Mucosa of stomach (tissue), 1 donor: ENCODE measurements at regions not wholly inside any gene's neighbourhood (a gene's known extent, or its start where the extent isn't known, plus 50 kb on each side); places are given as distances from the start of the nearest gene placed in this dataset.
"Not testable (repeated sequence)": the region's sequence is repeated elsewhere in the genome, so short reads cannot be mapped to it uniquely, and the experiment has no call there.

Experiments
- H3K27me3 ChIP-seq: one replicate; pipeline ENCODE4 v1.7.0; 2013; ENCODE audit warnings: mild to moderate bottlenecking, low read length; ENCODE audit not compliant: control insufficient read depth, insufficient read depth
- H3K36me3 ChIP-seq: one replicate; pipeline ENCODE4 v1.7.0; 2013; ENCODE audit warnings: low read length; ENCODE audit not compliant: control insufficient read depth, insufficient read depth
- H3K4me1 ChIP-seq: one replicate; pipeline ENCODE4 v1.7.0; 2013; ENCODE audit warnings: mild to moderate bottlenecking, low read length; ENCODE audit not compliant: control insufficient read depth, insufficient read depth
- H3K4me3 ChIP-seq: one replicate; pipeline ENCODE4 v1.7.0; 2013; ENCODE audit warnings: low read length
- H3K9ac ChIP-seq: one replicate; pipeline ENCODE4 v1.7.0; 2013; ENCODE audit warnings: mild to moderate bottlenecking, low read length, moderate library complexity
- H3K9me3 ChIP-seq: one replicate; pipeline ENCODE4 v1.7.0; 2013; ENCODE audit warnings: mild to moderate bottlenecking, low read length, moderate library complexity; ENCODE audit not compliant: control insufficient read depth
- donor health status: Pancreatic carcinoma.

GRCh38 chr11:130526846-130527245 is 78.4 kb downstream of the ADAMTS15 start:
- no peaks in the 10 kb centered on the region for H3K36me3 ChIP-seq

GRCh38 chr11:130527636-130528297 is 79.3 kb downstream of the ADAMTS15 start:
- Histone ChIP-seq H3K27me3 (no peaks in the 10 kb centered on the region), H3K4me1 (peaks cover 39% of the 10 kb centered on the region), H3K9me3 (no peaks in the 10 kb centered on the region)

More at GRCh38 chr11:130526846-130527245, 78.4 kb downstream of the ADAMTS15 start:
- Histone ChIP-seq H3K9me3 (no peaks in the 10 kb centered on the region), H3K4me1 (peaks cover 44% of the 10 kb centered on the region), H3K4me3 (no peak overlapping the region), H3K9ac (no peak overlapping the region), H3K27me3 (no peaks in the 10 kb centered on the region)

GRCh38 chr11:130528298-130529261 is 80.1 kb downstream of the ADAMTS15 start:
- Histone ChIP-seq H3K9ac (no peak overlapping the region), H3K4me1 (peaks cover 39% of the 10 kb centered on the region), H3K9me3 (no peaks in the 10 kb centered on the region), H3K36me3 (no peaks in the 10 kb centered on the region), H3K27me3 (no peaks in the 10 kb centered on the region), H3K4me3 (no peak overlapping the region)

More at GRCh38 chr11:130527636-130528297, 79.3 kb downstream of the ADAMTS15 start:
- no peaks in the 10 kb centered on the region for H3K36me3 ChIP-seq
- no peak overlapping the region for H3K4me3 ChIP-seq
- no peak overlapping the region for H3K9ac ChIP-seq

- Histone ChIP-seq H3K4me3 (no peak overlapping the region), H3K9ac (no peak overlapping the region), H3K27me3 (no peaks in the 10 kb centered on the region), H3K9me3 (no peaks in the 10 kb centered on the region), H3K4me1 (peaks cover 41% of the 10 kb centered on the region), H3K36me3 (no peaks in the 10 kb centered on the region)
Observed at GRCh38 chr11:130529366-130529765, 80.9 kb downstream of the ADAMTS15 start.

- no peak overlapping the region for H3K9ac ChIP-seq
- H3K4me3 ChIP-seq, result no peak overlapping the region
- no peaks in the 10 kb centered on the region for H3K9me3 ChIP-seq
- no peaks in the 10 kb centered on the region for H3K36me3 ChIP-seq
- H3K4me1 ChIP-seq, result peaks cover 46% of the 10 kb centered on the region
- no peaks in the 10 kb centered on the region for H3K27me3 ChIP-seq
Observed at GRCh38 chr11:130531061-130531460, 82.6 kb downstream of the ADAMTS15 start.

GRCh38 chr11:130533113-130533798 is 84.8 kb downstream of the ADAMTS15 start:
- H3K4me1 ChIP-seq, result peaks cover 37% of the 10 kb centered on the region
- H3K27me3 ChIP-seq, result no peaks in the 10 kb centered on the region
- no peak overlapping the region for H3K4me3 ChIP-seq
- no peak overlapping the region for H3K9ac ChIP-seq
- H3K9me3 ChIP-seq, result no peaks in the 10 kb centered on the region
- H3K36me3 ChIP-seq, result no peaks in the 10 kb centered on the region

- H3K9ac ChIP-seq, result no peak overlapping the region
- H3K9me3 ChIP-seq, result no peaks in the 10 kb centered on the region
- H3K4me3 ChIP-seq, result no peak overlapping the region
- no peaks in the 10 kb centered on the region for H3K27me3 ChIP-seq
- H3K4me1 ChIP-seq, result peaks cover 33% of the 10 kb centered on the region
- no peaks in the 10 kb centered on the region for H3K36me3 ChIP-seq
Observed at GRCh38 chr11:130533871-130534270, 85.4 kb downstream of the ADAMTS15 start.

- Histone ChIP-seq H3K9ac (no peak overlapping the region), H3K36me3 (no peaks in the 10 kb centered on the region), H3K4me1 (peaks cover 28% of the 10 kb centered on the region), H3K27me3 (no peaks in the 10 kb centered on the region), H3K4me3 (no peak overlapping the region), H3K9me3 (no peaks in the 10 kb centered on the region)
Observed at GRCh38 chr11:130534551-130534950, 86.1 kb downstream of the ADAMTS15 start.

GRCh38 chr11:130535520-130535919 is 87.1 kb downstream of the ADAMTS15 start:
- H3K36me3 ChIP-seq, result no peaks in the 10 kb centered on the region
- H3K4me3 ChIP-seq, result no peak overlapping the region
- no peaks in the 10 kb centered on the region for H3K9me3 ChIP-seq
- H3K4me1 ChIP-seq, result peaks cover 28% of the 10 kb centered on the region
- H3K27me3 ChIP-seq, result no peaks in the 10 kb centered on the region
- H3K9ac ChIP-seq, result no peak overlapping the region

- Histone ChIP-seq H3K36me3 (no peaks in the 10 kb centered on the region), H3K4me1 (peaks cover 25% of the 10 kb centered on the region), H3K9me3 (no peaks in the 10 kb centered on the region), H3K9ac (no peak overlapping the region), H3K4me3 (no peak overlapping the region), H3K27me3 (no peaks in the 10 kb centered on the region)
Observed at GRCh38 chr11:130536106-130537040, 87.9 kb downstream of the ADAMTS15 start.

- H3K4me1 ChIP-seq, H3K9ac ChIP-seq, H3K27me3 ChIP-seq, H3K9me3 ChIP-seq, H3K4me3 ChIP-seq, H3K36me3 ChIP-seq: not testable (repeated sequence)
Observed at GRCh38 chr11:130539680-130540079, 91.2 kb downstream of the ADAMTS15 start.
